Body of pancreas (tissue), 4 donors: ENCODE measurements at regions not wholly inside any gene's neighbourhood (a gene's known extent, or its start where the extent isn't known, plus 50 kb on each side); places are given as distances from the start of the nearest gene placed in this dataset.

Experiments
- ATAC-seq: fragments of 150-250 bp; one replicate; pipeline ENCODE4 v1.9.1; 2016
- DNase-seq, 4 donors: peaks; one replicate each; pipeline ENCODE4 v3.0.0-alpha.2; 2019
- H3K27ac ChIP-seq, 4 donors: fragments of 200-600 bp; sonication (generic); 1 replicate in 3 of 4; 2 replicates in 1 of 4; pipeline versions ENCODE4 v1.5.1 to v1.6.1; 2016 to 2019; ENCODE audit warnings: mild to moderate bottlenecking in 1 of 4, mixed read lengths in 1 of 4, moderate library complexity in 1 of 4
- H3K27me3 ChIP-seq, 2 donors: fragments of 200-600 bp; sonication (generic); one replicate each; pipeline ENCODE4 v1.6.0; 2016; ENCODE audit warnings: mild to moderate bottlenecking in 1 of 2
- H3K36me3 ChIP-seq, 2 donors: fragments of 200-600 bp; sonication (generic); replicated peaks in 1 of 2; 2 replicates each; pipeline ENCODE4 v1.5.1; 2016; ENCODE audit warnings: low read depth in 2 of 2; ENCODE audit not compliant: insufficient read depth in 1 of 2
- H3K4me1 ChIP-seq: fragments of 200-600 bp; sonication (generic); one replicate; pipeline ENCODE4 v1.6.0; 2016
- H3K4me3 ChIP-seq, 2 donors: fragments of 200-600 bp; sonication (generic); 1 replicate in 1 of 2; 2 replicates in 1 of 2; pipeline ENCODE4 v1.5.1; 2016 to 2019
- H3K9me3 ChIP-seq, 3 donors: fragments of 200-600 bp; sonication (generic); 1 replicate in 2 of 3; 2 replicates in 1 of 3; pipeline ENCODE4 v1.5.1; 2016
- CTCF ChIP-seq, 7 experiments: fragments of 450-650 bp in 4 of 7; fragments of 200-600 bp in 3 of 7; sonication (generic) in 3 of 7; IDR thresholded peaks; one replicate each; pipeline ENCODE4 v1.5.1; 2016 to 2019; ENCODE audit warnings: antibody characterized with exemption in 7 of 7
- POLR2A ChIP-seq, 3 donors: fragments of 450-650 bp; IDR thresholded peaks; one replicate each; pipeline ENCODE4 v1.6.1; 2016; ENCODE audit warnings: antibody characterized with exemption in 3 of 3, mild to moderate bottlenecking in 2 of 3
- WGBS, 2 donors: methylation state at CpG; one replicate each; pipeline ENCODE4 v1.1.5; 2017; 5-methylcytosine and 5-hydroxymethylcytosine counted together
- intact Hi-C: fragments of 100-400 bp; cut with DNase I; formaldehyde crosslinking; loops from one replicate; pipeline ENCODE4 v1.15.1; 2023

DNA sequence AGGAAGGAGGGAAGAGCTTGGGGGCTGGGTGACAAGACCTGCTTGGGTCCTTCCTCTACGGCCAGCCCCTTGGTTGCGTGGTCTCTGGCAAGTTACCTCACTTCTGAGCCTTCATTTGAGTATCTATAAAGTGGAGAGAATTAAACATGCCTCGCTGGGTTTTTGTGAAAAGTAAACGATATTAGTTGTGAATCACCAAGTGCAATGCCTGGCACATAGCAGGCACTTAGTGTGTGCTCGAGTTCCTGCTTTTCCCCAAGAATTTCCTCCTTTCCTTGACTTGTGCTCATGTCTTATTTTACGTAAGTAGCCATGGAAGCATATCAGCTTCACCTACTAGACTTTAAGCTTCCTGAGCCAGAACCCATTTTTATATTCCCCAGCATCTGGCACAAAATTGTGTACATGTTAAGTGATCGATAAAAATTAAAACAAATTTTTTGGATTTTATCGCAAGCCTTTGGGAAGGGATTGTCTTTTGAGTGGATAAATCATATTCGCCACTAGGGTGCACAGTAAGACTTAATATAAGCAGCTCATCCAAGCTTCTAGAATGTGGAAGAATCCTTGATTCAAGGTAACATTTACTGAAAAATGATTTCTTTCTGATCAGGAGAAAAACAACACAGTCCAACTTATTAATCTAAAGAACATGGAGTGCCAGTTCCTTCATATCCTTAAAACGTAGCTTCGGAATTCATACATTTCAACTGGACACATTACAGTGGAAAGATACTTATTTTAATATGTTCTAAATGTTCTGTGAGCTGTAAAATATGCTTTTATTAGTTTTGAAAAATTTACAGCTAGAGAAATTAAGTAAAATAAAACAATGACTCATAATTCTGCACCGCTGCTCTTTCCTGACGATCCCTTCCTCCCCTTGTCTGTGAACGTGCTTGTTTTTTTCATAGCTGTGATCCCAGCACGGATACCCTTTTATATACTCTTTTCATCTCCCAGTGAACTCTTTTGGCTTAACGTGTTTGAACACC lies 62.0 kb downstream of the SLC25A47 start:
- WGBS, 2 donors = 58 to 63% methylated on average over 16 of the region's 16 CpGs
- intact Hi-C loops = loop anchor here (10.0 kb wide), 1 partner anchor 270 kb away; no protein-coding TSS in a partner anchor
- Histone ChIP-seq H3K27ac (no peak overlapping the region), H3K9me3 (no peaks in the 10 kb centered on the region), H3K36me3 (peaks cover 0 to 3% of the 10 kb centered on the region in 2 donors), H3K4me3 (no peak overlapping the region), H3K4me1 (peaks cover 21% of the 10 kb centered on the region), H3K27me3 (no peaks in the 10 kb centered on the region)
- ATAC-seq = peak; percentile 62
- TF ChIP-seq POLR2A (IDR thresholded peaks at IDR 0.05) (no peak), CTCF (IDR thresholded peaks at IDR 0.05) (peak; percentile 33 to 70 (median 52))
- peak in 1 of 4 donors; percentile 27 for DNase-seq

GRCh38 chr14:100386121-100386520 lies 63.0 kb downstream of the SLC25A47 start:
- DNase-seq = no peak
- no peak for TF ChIP-seq CTCF (IDR thresholded peaks at IDR 0.05)
- no peak for TF ChIP-seq POLR2A (IDR thresholded peaks at IDR 0.05)
- 41 to 56% methylated on average over 2 of the region's 2 CpGs for WGBS, 2 donors
- peaks cover 0 to 3% of the 10 kb centered on the region in 2 donors for H3K36me3 ChIP-seq
- H3K27me3 ChIP-seq = no peaks in the 10 kb centered on the region
- H3K4me1 ChIP-seq = peaks cover 25% of the 10 kb centered on the region
- ATAC-seq = no peak
- H3K27ac ChIP-seq = no peak overlapping the region
- H3K9me3 ChIP-seq = no peaks in the 10 kb centered on the region
- H3K4me3 ChIP-seq = no peak overlapping the region
- intact Hi-C loops = loop anchor here (10.0 kb wide), 1 partner anchor 269 kb away; no protein-coding TSS in a partner anchor

GRCh38 chr14:100386846-100387245 lies 63.7 kb downstream of the SLC25A47 start:
- WGBS, 2 donors = 82 to 88% methylated on average over 2 of the region's 2 CpGs
- H3K4me3 ChIP-seq = no peak overlapping the region
- DNase-seq (no peak), ATAC-seq (no peak)
- no peaks in the 10 kb centered on the region for H3K9me3 ChIP-seq
- TF ChIP-seq CTCF (IDR thresholded peaks at IDR 0.05) (no peak), POLR2A (IDR thresholded peaks at IDR 0.05) (no peak)
- intact Hi-C loops = loop anchor here (10.0 kb wide), 1 partner anchor 268 kb away; no protein-coding TSS in a partner anchor
- no peak overlapping the region for H3K27ac ChIP-seq
- H3K4me1 ChIP-seq = peaks cover 25% of the 10 kb centered on the region
- no peaks in the 10 kb centered on the region for H3K27me3 ChIP-seq
- H3K36me3 ChIP-seq = no peaks in the 10 kb centered on the region

- 83 to 93% methylated on average over 6 of the region's 6 CpGs for WGBS, 2 donors
- Histone ChIP-seq H3K9me3 (no peaks in the 10 kb centered on the region), H3K4me1 (peaks cover 25% of the 10 kb centered on the region), H3K36me3 (no peaks in the 10 kb centered on the region), H3K27me3 (no peaks in the 10 kb centered on the region), H3K27ac (no peak overlapping the region), H3K4me3 (no peak overlapping the region)
- TF ChIP-seq POLR2A (IDR thresholded peaks at IDR 0.05) (no peak), CTCF (IDR thresholded peaks at IDR 0.05) (no peak)
- ATAC-seq (no peak), DNase-seq (no peak)
- intact Hi-C loops = loop anchor here (10.0 kb wide), 1 partner anchor 267 kb away; no protein-coding TSS in a partner anchor
These were observed 64.3 kb downstream of the SLC25A47 start for GRCh38 chr14:100387450-100387849.
